PFSK-1 (cell line): ENCODE measurements at regions not wholly inside any gene's neighbourhood (a gene's known extent, or its start where the extent isn't known, plus 50 kb on each side); places are given as distances from the start of the nearest gene placed in this dataset.

Source experiments
- POLR2AphosphoS5 ChIP-seq: IDR thresholded peaks from 2 replicates; pipeline ENCODE4 v1.6.1; 2012; ENCODE audit warnings: low read depth, mild to moderate bottlenecking, control low read depth, low read length, moderate library complexity
- SIN3A ChIP-seq: IDR thresholded peaks from 2 replicates; pipeline ENCODE4 v1.6.1; 2012; ENCODE audit warnings: mild to moderate bottlenecking, low read length, moderate library complexity, borderline replicate concordance; ENCODE audit not compliant: insufficient read depth
- TAF1 ChIP-seq: IDR thresholded peaks from 2 replicates; pipeline ENCODE4 v1.6.1; 2012; ENCODE audit warnings: low read length, control low read depth, borderline replicate concordance; ENCODE audit not compliant: insufficient read depth
- TF ChIP-seq, protein P1 (sequence below), 2 experiments: IDR thresholded peaks; 2 replicates each; pipeline versions ENCODE4 v1.6.1 to v1.8.0; 2011 to 2012; ENCODE audit warnings: low read depth in 2 of 2, low read length in 2 of 2, control low read depth in 1 of 2, inconsistent platforms in 1 of 2, mild to moderate bottlenecking in 1 of 2, moderate library complexity in 1 of 2; ENCODE audit not compliant: insufficient read depth in 1 of 2

DNA sequence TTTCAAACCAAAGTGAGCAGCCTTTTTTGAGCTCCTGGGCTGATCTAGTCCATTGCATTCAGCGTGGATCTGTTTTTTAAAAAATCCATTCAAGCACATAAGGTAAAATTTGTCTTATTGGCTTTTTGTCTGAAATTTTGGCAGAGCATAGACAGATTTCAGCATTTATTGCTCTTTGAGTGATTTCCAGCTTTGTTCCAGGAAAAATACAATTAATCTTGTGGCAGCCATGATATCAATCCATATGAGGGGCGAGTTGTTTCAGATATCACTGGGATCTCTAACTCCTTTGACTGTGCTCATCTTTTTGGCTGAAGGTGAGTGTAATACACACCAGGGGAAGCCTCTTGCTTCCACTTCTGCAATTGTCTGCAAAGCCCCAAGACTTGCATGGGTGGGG is 523.9 kb downstream of the SLC4A3 start:
- TF ChIP-seq, protein P1, sequence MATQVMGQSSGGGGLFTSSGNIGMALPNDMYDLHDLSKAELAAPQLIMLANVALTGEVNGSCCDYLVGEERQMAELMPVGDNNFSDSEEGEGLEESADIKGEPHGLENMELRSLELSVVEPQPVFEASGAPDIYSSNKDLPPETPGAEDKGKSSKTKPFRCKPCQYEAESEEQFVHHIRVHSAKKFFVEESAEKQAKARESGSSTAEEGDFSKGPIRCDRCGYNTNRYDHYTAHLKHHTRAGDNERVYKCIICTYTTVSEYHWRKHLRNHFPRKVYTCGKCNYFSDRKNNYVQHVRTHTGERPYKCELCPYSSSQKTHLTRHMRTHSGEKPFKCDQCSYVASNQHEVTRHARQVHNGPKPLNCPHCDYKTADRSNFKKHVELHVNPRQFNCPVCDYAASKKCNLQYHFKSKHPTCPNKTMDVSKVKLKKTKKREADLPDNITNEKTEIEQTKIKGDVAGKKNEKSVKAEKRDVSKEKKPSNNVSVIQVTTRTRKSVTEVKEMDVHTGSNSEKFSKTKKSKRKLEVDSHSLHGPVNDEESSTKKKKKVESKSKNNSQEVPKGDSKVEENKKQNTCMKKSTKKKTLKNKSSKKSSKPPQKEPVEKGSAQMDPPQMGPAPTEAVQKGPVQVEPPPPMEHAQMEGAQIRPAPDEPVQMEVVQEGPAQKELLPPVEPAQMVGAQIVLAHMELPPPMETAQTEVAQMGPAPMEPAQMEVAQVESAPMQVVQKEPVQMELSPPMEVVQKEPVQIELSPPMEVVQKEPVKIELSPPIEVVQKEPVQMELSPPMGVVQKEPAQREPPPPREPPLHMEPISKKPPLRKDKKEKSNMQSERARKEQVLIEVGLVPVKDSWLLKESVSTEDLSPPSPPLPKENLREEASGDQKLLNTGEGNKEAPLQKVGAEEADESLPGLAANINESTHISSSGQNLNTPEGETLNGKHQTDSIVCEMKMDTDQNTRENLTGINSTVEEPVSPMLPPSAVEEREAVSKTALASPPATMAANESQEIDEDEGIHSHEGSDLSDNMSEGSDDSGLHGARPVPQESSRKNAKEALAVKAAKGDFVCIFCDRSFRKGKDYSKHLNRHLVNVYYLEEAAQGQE (IDR thresholded peaks at IDR 0.05; ENCODE audit: insufficient read depth in 1 of 2, low read depth in 2 of 2, low read length in 2 of 2) = no peak
- TF ChIP-seq POLR2AphosphoS5 = no peak
- TF ChIP-seq SIN3A = no peak
- TF ChIP-seq TAF1 = no peak
